ENCODE measurements at regions not wholly inside any gene's neighbourhood (a gene's known extent, or its start where the extent isn't known, plus 50 kb on each side); places are given as distances from the start of the nearest gene placed in this dataset.
A peak's percentile ranks its signal among the peaks of the same experiment; 100 is the strongest.

DNA sequence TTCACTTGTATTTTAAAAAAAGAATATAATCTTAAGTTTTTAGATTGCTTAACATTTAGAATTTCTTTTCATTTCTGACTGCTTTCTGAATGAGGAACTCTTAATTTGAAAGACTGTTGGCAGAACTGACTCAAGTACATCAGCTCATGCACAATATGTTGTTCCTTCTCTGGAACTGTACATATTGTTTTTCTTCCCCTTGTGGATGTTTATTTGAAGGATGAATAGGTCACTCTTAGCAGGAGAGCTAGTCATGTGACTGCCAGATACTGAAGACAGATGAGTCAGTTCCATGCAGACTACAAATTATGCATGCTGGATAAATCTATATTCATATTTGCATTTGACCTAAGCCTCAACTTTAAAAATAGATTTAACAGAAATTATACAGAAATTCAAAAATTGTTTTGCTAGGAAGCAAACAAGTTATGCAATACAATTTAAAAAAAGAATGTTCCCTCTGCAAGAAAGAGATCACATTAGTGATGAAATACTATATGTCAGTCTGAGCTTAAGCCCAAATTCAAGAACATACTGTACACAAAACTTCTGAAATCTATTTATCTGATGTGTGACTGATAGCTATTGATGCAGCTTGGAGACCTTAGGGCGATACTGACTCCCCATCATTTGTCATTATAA, 1274.9 kb upstream of the GJE1 start:
- peak; percentile 76 for DNase-seq

GRCh38 chr6:140855520-140855919, 1277.2 kb upstream of the GJE1 start:
- DNase-seq = no peak

DNA sequence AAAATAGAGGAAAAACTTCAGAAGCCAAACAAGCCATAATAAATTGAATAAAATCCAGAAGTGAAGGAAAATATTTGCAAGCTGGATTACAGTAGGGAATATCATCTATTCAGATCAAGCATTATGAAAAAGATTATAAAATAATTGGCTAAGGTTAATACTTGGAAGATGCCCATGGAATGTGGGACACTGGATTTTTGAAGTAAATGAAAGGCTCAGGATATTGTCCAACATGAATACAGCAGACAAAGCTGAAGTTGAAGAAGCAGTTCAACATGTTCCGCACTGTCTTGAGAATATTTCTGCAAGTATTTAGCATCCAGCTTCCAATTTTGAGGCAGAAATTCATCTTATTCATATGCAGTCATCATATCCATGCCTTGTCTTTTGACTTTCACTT, 1278.4 kb upstream of the GJE1 start:
- DNase-seq = no peak

- peak; percentile 6 for DNase-seq
These were observed 1282.3 kb upstream of the GJE1 start for GRCh38 chr6:140850438-140850837.

GRCh38 chr6:140849456-140849855, 1283.3 kb upstream of the GJE1 start:
- no peak for DNase-seq

- no peak for DNase-seq
These were observed 1285.5 kb upstream of the GJE1 start for GRCh38 chr6:140847262-140847645.

DNA sequence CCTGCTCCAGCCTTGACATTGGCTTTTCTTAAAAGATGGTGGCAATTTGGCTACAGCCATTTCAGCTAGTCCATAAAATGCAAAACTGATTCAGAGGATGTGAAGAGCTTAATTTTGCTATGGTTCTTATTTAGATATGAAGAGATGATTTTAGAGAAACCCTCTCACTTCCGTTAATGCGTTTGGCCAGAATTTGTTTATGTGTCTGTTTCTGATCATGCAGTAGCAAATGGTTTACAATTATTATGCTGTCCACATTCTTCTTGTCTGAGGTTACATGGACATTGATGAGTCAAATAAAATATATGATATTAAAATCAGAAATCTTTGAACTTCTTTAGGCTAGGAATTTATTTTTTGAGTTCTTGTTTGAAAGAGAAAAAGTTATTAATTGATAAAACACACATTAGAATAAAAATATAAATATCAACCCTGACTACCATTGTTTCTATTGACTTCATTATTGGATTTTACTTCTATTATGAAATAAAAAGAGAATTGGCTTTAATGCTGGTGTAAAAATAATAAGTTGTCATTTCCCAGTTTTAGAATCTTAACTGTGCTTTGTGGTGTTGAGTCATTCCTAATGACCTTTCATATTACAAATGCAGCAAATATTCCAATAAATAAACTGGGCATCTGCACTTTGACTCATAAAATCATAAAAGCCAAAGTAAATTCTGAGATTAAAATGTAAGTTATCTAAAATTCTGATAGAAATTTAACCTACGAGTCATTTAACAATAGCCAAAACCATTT, 1286.0 kb upstream of the GJE1 start:
- peak; percentile 35 for DNase-seq

- DNase-seq = no peak
These were observed 1287.0 kb upstream of the GJE1 start for GRCh38 chr6:140845701-140846100.

DNA sequence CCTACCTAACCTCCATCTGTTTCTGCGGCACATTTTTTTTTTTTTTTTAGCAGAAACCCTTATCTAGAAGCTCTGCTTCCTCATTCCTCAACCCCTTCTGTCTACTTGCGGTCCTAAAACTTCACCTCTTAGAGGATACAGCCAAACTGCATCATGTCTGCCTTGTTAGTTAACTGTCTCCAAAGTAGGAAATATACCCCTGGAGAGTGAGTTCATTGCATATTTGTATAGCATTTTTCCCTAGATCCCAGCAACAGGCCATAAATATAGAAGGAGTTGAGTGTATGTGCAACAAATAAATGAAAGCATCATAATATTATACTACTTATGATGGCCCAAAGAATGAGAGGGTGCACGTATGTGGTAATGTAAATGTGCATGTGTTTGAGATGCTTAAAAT, 1288.6 kb upstream of the GJE1 start:
- DNase-seq = no peak

- DNase-seq = no peak
These were observed 1299.3 kb upstream of the GJE1 start for GRCh38 chr6:140833408-140833807.

DNA sequence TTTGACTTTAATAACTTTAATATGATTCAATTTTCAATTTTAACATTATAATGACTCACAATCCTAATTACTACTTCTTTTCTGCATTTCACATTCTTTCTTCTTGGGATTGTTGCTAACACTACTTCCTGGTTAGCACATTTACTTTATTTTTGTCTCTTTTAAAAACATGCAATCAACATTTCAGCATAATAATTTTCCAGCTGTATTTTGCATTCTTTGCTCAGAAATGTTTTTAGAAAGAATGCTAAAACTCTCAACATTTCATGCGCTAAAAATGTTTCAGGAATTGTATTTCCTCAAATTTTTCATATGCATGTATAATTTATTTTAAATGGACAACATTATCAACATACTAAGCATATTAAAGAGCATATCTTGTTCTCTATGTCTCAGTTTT, 1302.1 kb upstream of the GJE1 start:
- DNase-seq = no peak

- DNase-seq = no peak
These were observed 1303.9 kb upstream of the GJE1 start for GRCh38 chr6:140828856-140829255.

GRCh38 chr6:140827593-140827992, 1305.1 kb upstream of the GJE1 start:
- no peak for DNase-seq

- DNase-seq = no peak
These were observed 1307.0 kb upstream of the GJE1 start for GRCh38 chr6:140825731-140826130.

DNA sequence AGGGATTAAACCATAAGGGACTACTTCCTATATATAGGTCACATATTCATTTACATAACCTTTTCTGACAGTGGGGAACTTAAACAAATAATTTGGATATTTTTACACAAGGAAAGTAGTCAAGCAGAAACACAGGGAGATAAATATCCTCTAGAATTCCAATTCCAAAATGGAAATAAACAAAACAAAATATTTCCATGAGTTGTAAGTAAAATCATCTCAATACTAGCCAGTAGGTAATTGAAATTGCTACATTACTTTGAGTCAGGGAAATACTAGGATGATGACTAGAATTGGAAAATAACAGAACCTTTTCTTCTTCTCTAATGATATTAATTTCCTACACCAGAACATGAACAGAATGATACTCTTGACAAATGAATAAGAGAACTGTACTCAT, 1308.1 kb upstream of the GJE1 start:
- no peak for DNase-seq

DNA sequence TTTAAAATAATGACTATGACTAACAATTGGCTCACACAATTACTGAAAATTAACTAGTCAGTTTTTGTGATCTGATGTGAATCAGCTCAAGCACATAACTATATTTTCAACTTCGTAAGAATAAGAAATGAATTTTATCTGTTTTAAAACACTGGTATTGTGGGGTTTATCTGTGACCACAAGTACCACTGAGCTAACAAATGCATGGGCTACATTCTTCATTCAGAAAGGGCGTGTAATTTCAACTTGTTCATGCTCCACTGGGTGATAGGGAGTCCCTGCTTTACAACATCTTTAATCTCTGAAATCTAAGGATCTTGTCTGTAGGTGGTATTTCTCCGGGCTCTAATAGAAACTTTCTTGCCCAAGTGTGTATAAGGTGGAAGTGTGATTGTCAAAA, 1311.5 kb upstream of the GJE1 start:
- DNase-seq = no peak

DNA sequence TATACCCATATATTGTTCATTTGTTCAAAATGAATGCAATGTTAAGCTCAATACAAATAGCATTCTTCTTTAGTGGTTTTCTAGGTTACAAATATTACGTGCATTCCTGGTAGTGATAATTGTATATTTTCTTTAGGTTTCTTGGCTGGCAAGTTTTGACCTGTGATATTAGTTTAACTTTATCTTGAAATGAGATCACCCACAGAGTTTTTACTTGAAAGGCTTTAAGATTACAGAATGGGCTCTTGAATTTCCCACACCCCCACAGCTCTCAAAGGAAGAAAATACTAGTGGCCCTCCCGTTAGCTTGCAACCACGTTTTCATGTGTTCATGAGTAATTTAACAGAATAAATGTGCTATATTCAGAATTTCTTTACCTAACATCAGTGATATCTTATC, 1315.5 kb upstream of the GJE1 start:
- no peak for DNase-seq

DNA sequence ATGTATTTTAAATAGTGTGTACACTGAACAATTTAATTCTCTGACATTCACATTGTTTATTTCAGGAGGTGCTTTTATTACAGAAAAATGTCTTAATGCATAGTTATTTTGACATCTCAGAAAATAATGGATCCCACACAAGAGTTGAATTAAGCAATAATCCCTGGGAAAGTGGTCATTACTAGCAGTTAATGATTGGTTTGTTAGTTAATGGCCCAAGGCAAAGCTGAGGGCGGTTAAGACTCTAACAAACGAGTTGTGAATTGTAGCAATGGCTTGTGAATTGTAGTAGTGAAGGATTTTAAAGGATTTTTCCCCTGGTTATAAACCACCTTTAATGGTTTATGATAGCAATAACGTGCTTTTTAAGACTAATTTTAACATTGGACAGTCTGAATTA, 1316.0 kb upstream of the GJE1 start:
- no peak for DNase-seq

GRCh38 chr6:140812636-140813035, 1320.1 kb upstream of the GJE1 start:
- no peak for DNase-seq

DNA sequence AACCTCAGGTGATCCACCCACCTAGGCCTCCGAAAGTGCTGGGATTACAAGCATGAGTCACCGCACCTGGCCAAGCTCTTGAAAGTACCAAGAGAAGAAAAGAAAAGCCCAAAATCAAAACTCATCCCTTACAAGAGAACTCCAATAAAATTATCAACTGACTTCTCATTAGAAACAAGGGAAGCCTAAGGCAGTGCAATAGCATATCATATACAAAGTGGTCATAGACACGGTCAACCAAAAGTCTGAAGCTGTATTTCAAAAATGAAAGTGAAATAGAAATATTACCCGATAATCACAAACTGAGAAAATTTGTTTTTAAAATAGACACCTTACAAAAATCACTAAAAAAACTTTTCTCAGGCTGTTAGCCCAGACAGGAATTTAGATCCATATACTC, 1321.1 kb upstream of the GJE1 start:
- DNase-seq = no peak

DNA sequence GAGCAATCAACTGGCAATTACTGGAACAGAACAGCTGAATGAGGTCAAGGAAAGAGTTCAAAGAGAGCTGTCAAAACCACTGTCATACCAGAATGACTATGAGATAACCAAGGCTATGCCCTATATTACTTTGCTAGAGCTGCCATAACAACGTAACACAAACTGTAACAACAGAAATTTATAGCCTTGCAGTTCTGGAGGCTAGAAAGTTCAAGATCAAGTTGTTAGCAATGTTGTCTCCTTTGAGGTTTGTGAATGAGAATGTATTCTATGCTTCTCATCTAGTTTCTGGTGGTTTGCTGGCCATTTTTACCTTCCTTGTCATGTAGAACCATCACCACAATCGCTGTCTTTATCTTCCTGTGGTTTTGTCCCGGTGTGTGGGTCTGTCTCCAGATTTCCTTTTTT, 1323.0 kb upstream of the GJE1 start:
- DNase-seq = no peak

DNA sequence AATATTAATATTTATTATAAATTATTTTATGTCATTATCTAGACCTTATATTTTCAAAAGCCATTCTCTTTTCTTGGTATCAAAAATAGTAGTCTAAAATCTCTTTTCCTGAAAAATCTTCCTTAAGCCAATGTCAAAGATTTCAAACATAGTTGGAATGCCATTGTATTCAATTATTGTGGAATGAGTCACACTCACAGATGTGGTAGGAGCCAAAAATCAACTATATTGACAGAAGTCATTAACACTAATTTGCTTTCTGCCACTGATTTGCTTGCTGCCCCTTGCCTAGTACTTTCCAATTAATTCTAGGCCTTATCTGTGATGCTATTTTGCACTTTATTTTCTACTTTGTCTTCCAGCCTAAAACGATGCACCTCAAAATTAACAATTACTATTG, 1326.3 kb upstream of the GJE1 start:
- no peak for DNase-seq

- no peak for DNase-seq
These were observed 1338.2 kb upstream of the GJE1 start for GRCh38 chr6:140794544-140794943.

- DNase-seq = no peak
These were observed 1342.6 kb upstream of the GJE1 start for GRCh38 chr6:140790109-140790508.

DNA sequence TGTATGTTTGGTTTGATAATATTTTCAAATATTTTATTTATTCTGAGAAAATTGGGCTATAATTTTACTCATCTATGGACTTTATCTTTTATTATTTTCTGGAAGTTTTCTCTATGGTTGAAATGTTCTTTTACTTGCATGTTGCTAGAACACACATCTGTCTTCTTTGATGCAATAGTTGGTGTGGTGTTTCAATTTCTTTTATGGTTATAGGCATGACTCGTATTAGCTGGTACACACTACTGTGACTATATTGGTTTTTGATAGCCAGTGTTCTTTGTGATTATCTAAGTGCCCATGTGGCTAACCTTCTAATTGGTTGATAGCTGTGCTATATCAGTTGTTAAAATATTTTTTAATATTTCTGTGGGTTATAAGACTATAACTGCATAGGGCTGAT, 1343.3 kb upstream of the GJE1 start:
- no peak for DNase-seq
